Neural progenitor cell (in vitro differentiated cells): ENCODE measurements at regions not wholly inside any gene's neighbourhood (a gene's known extent, or its start where the extent isn't known, plus 50 kb on each side); places are given as distances from the start of the nearest gene placed in this dataset.

Experiments
- CTCF ChIP-seq: fragments of 200-600 bp; sonication (generic); IDR thresholded peaks from 2 replicates; pipeline ENCODE4 v1.5.1; 2017; ENCODE audit warnings: antibody characterized with exemption, mild to moderate bottlenecking
- EZH2 ChIP-seq: fragments of 200-600 bp; sonication (generic); IDR thresholded peaks from 2 replicates; pipeline ENCODE4 v1.6.1; 2017; ENCODE audit warnings: antibody characterized with exemption, mild to moderate bottlenecking, moderate library complexity
- EZH2phosphoT487 ChIP-seq: fragments of 200-600 bp; sonication (generic); IDR thresholded peaks from 2 replicates; pipeline ENCODE4 v1.6.1; 2017; ENCODE audit warnings: antibody characterized with exemption

DNA sequence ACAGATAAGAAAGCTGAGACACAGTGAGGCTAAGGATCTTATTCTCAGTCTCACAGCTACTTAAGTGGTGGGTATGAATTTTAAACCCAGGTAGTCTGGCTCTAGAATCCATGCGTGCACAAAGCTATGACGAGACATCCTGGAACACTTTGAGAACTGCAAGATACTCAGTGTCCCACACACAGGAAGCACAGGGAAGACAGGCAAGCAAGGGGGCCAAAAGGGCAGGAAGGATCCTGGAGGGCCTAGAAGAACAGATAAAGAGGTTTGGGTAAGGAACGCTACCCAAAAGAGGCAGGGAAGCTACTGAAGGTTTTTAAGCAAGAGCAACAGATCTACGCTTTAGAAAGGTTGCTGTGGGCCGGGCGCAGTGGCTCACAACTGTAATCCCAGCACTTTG, 99.1 kb upstream of the HES1 start:
- TF ChIP-seq CTCF (no peak), EZH2 (no peak), EZH2phosphoT487 (no peak)
